Caki2 (cell line): ENCODE measurements at regions not wholly inside any gene's neighbourhood (a gene's known extent, or its start where the extent isn't known, plus 50 kb on each side); places are given as distances from the start of the nearest gene placed in this dataset.

Experiments
- DNase-seq: peaks from one replicate; pipeline ENCODE4 v3.0.0-alpha.2; 2015; ENCODE audit warnings: low read depth
- in situ Hi-C: cut with HindIII; loops from 2 replicates; pipeline ENCODE4 v1.10.0; 2016; ENCODE audit warnings: low sequenced_read_pairs, low pct_unique_long_range_greater_than_20kb, mixed read lengths

GRCh38 chr2:2974982-2975381 lies 402.6 kb downstream of the EIPR1 start:
- in situ Hi-C loops = no loop called here
- no peak for DNase-seq

- in situ Hi-C loops = no loop called here
- DNase-seq = no peak
Observed at GRCh38 chr2:2960441-2961133, 417.0 kb downstream of the EIPR1 start.

- no peak for DNase-seq
- in situ Hi-C loops = no loop called here
Observed at GRCh38 chr2:2950403-2950952, 427.1 kb downstream of the EIPR1 start.

DNA sequence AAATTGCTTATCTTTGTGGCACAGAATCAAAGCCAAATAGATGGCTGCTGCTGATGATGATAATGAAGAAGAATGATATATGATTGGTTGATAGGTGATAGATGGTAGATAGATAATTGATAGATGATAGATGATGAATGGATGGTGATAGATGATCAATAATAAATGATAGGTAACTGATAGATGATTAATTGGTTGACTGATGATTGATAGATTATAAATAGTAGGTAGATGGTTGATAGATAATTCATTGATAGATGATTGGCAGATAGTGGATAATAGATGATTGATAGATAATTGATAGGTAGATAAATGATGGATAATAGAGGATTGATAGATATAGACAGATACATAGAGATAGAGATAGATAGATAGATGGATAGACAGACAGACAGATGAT lies 430.2 kb downstream of the EIPR1 start:
- DNase-seq = no peak
- in situ Hi-C loops = no loop called here

GRCh38 chr2:2942906-2943305 lies 434.7 kb downstream of the EIPR1 start:
- in situ Hi-C loops = no loop called here
- DNase-seq = no peak

DNA sequence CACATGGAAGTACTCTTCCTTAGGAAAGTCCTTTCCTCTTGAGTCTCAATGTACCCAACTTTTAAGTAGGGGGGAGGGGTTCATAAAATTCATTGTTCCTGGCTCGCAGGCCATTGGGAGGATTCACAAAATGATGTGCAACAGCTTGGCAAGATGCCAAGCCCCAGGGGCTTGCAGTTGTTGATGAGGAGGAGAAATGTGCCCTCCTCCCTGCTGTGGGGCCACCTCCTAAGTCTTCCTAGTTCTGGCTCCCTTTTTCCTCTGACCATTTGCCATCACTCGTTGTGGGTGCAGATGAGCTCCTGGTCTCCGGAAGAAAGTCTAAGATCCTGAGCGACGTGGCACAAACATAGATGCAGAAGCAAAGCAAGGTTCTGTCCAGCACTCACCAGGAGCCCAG lies 435.4 kb downstream of the EIPR1 start:
- no peak for DNase-seq
- in situ Hi-C loops = no loop called here

GRCh38 chr2:2941205-2941604 lies 436.4 kb downstream of the EIPR1 start:
- no peak for DNase-seq
- in situ Hi-C loops = no loop called here

GRCh38 chr2:2940702-2941101 lies 436.9 kb downstream of the EIPR1 start:
- in situ Hi-C loops = no loop called here
- DNase-seq = no peak

- in situ Hi-C loops = no loop called here
Observed at GRCh38 chr2:2940061-2940460, 437.6 kb downstream of the EIPR1 start.

DNA sequence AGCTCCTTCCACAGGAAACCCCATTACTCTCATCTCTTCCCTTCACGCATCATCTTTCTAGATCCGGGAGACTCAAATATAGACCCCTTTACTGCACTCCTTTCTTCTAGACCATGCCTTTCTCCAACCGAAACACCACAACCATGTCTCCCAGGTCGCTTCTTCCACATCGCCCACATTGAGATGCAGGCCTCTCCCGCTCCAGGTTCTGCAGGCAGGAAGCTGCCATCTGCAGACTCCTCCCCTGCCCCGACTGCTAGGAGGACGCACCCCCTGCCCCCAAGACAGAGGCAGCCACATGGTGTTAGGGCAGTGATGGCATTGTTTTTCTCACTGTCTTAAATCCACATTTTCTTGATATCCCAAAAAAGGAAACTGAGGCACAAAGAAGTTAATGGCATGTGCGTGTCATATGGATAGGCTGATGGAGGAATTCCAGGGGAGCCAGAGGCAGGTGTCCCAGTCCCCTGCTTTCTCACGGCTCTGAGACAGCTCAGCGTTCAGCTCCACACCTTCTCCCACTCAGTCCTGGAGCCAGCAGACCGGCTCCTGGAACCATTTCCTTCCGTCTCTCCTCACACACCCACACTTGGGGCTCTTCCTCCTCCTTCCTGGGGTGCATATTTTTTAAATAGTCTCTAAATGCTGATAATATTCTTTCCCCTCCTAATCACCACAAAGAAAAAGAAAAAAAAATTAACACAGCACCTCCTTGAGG lies 438.4 kb downstream of the EIPR1 start:
- no peak for DNase-seq
- in situ Hi-C loops = no loop called here

More at GRCh38 chr2:2940061-2940460, 437.6 kb downstream of the EIPR1 start:
- DNase-seq = no peak

- no peak for DNase-seq
Observed at GRCh38 chr2:2938481-2938880, 439.1 kb downstream of the EIPR1 start.

DNA sequence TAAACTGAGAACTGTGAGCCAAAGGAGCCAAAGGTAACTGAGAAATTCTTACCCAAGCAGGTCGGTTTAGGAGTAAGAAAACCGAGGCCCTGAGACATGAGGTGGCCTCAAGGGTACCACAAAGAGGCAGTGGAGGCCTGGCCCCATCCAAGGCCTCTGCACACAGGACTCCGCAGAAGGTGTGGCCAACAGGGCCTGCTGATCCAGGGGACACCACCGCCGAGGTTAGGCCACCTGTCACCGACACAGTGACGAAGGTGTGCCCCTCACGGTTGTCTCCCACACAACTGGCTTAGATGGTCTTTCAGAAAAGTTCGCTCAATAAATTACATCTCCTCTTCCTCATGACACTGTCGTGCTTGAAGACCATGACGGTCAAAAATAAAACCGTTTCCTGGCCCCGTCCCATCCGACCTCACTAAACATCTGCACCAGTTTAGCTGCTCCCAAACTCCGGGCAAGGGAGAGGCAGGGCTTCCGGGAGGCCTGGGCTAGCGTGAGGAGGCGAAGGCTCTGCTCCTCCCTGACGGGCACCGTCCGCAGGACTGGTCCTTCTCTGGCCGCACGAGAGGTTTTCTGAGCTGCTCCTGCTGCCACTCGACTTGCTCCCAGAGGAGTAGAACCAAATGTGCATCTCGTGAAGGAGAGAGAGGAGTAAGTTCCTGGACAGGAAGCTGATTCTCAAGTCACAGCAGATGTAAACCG lies 442.0 kb downstream of the EIPR1 start:
- DNase-seq = no peak
- in situ Hi-C loops = no loop called here

More at GRCh38 chr2:2938481-2938880, 439.1 kb downstream of the EIPR1 start:
- in situ Hi-C loops = no loop called here

- in situ Hi-C loops = no loop called here
- no peak for DNase-seq
Observed at GRCh38 chr2:2933426-2933825, 444.2 kb downstream of the EIPR1 start.

DNA sequence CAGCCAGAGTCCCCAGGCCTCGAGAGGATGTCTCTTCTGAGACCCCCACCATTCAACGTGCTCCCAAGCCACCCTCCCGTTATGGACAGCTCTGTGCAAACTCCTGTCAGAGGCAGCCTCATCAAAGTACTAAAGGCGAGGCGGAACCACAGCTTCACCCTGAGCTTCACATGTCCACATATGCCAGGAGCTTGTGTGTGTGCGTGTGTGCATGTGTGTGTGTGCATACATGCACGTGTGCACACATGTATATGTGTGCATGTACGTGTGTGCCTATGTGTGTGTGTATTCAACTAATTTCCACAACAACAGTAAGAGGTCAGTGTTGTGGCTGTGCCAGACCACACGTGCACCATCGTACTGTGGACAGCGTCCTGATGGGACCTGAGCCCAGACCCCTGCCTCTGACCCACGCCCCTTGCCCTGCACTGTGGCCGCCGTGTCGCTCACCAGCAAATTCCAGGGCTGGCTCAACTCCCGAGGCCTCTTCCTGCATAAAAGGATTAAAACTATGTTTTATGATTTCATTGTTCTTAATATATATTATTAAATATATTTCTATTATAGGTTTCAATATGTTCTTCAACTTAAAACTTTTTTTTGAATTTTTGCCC lies 444.8 kb downstream of the EIPR1 start:
- in situ Hi-C loops = no loop called here
- DNase-seq = no peak

GRCh38 chr2:2932189-2932588 lies 445.4 kb downstream of the EIPR1 start:
- in situ Hi-C loops = no loop called here
- no peak for DNase-seq

DNA sequence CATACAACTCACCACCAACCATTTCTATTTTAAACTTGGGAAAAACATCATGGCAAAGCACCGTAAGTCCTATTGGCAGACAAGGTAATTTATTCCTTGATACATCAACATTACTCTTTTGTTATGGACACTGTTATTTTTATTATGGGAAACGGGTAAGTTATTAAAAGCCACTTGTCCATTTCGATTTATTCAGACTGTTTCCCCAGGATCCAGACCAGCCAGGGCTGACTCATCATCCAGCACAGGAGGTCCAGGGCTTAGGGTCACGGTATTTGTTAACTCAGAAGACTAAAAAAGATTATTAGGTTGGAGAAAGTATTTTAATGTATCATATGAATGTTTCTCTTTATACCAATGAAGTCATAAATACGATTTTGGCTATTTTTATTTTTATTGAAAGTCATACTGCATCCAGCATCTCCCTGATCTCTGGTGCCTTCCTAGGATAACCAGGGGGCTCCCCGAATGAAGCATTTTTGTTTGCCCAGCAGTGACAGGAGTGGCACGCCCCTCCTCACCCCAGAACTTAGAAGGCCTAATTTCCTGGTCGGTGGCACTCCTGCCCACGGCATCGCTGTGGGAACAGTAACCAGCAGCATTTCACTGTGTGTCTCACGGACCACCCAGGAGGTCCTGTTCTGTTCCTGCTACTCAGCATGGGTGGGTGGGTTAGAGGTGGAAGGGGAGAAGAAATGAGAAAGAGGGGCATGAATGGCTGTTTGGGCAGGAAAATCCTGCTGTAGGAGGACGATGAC lies 446.1 kb downstream of the EIPR1 start:
- no peak for DNase-seq
- in situ Hi-C loops = no loop called here

DNA sequence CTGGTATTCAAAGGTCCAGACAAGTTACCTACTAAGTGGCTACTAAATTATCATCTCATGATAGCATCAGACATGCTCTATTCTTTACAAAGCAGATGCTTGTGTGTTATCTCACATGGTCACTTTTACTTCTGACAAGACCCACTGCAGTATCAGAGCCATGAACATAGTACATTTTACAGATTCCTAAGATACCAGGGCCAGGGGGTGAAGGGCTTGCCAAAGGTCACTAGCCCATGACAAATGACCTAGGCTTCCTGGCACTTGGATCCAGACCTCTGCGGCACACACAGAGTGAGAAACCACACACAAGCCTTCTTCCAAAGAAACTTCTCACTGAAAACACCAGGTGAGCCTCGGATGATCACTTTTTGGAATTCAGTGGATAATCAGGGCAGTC lies 446.8 kb downstream of the EIPR1 start:
- in situ Hi-C loops = no loop called here
- no peak for DNase-seq

DNA sequence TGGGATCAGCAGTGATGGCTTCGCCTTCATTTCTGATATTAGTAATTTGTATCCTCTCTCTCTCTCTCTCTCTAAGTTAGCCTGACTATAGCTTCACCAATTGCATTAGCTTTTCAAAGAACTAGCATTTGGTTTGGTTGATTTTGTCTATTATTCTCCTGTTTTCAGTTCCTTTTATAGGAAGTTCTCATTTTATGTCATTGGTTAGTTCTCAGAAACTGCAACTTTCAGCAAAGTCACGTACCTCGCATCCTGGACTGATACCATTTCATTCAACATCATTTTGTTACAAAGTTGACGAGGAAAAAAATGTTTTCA lies 450.8 kb downstream of the EIPR1 start:
- DNase-seq = no peak
- in situ Hi-C loops = no loop called here
